Panc1 (cell line): ENCODE measurements at regions not wholly inside any gene's neighbourhood (a gene's known extent, or its start where the extent isn't known, plus 50 kb on each side); places are given as distances from the start of the nearest gene placed in this dataset.

Experiments used
- ATAC-seq: fragments of 200-7000 bp; cut with Tn5 transposase; 2 replicates; pipeline ENCODE4 v1.9.1; 2020; ENCODE audit warnings: mild to moderate bottlenecking, moderate library complexity
- BruUV-seq: library from RNA; stranded (reverse); fragments of 400-500 nt; replicated peaks from 2 replicates; lab custom pipeline; 2021; lab: Mats Ljungman, UMichigan
- CTCF ChIA-PET: fragments of 300-600 bp; sonication (Branson Sonifier 250); formaldehyde crosslinking; loops from one replicate; lab custom pipeline; 2022; ENCODE audit warnings: antibody characterized with exemption; lab: Charles Lee
- POLR2A ChIA-PET: fragments of 300-600 bp; sonication (Branson Sonifier 250); formaldehyde crosslinking; loops from one replicate; lab custom pipeline; 2022; ENCODE audit warnings: antibody characterized with exemption; lab: Charles Lee
- DNase-seq: peaks from one replicate; pipeline ENCODE4 v3.0.0-alpha.2; 2010; ENCODE audit warnings: low read depth, low spot score
- H3K27ac ChIP-seq: 2 replicates; pipeline ENCODE4 v1.5.1; 2011; ENCODE audit warnings: mild to moderate bottlenecking, low read length, inconsistent platforms
- H3K27me3 ChIP-seq: fragments of 200-500 bp; sonication (Bioruptor generic); 2 replicates; pipeline ENCODE4 v1.6.0; 2014; ENCODE audit warnings: low read length, inconsistent platforms; ENCODE audit not compliant: control insufficient read depth, insufficient read depth
- H3K36me3 ChIP-seq: fragments of 200-500 bp; sonication (Bioruptor generic); 2 replicates; pipeline ENCODE4 v1.5.1; 2014; ENCODE audit warnings: inconsistent platforms, mild to moderate bottlenecking, low read length, moderate library complexity; ENCODE audit not compliant: control insufficient read depth, insufficient read depth
- H3K4me1 ChIP-seq: 2 replicates; pipeline ENCODE4 v1.5.1; 2011; ENCODE audit warnings: inconsistent platforms, mild to moderate bottlenecking, low read length, moderate library complexity; ENCODE audit not compliant: control insufficient read depth, insufficient read depth
- H3K4me3 ChIP-seq, 2 experiments: 2 replicates each; pipeline ENCODE4 v1.5.1; 2011 to 2012; ENCODE audit warnings: low read depth in 2 of 2, low read length in 2 of 2, mild to moderate bottlenecking in 2 of 2, inconsistent platforms in 1 of 2, moderate library complexity in 1 of 2
- H3K9me3 ChIP-seq: fragments of 200-500 bp; sonication (Bioruptor generic); 2 replicates; pipeline ENCODE4 v1.5.1; 2014; ENCODE audit warnings: low read depth, mild to moderate bottlenecking, inconsistent platforms, low read length, moderate library complexity; ENCODE audit not compliant: control insufficient read depth, insufficient read depth
- CTCF ChIP-seq: fragments of 450-650 bp; IDR thresholded peaks from 2 replicates; pipeline ENCODE4 v1.5.1; 2017; ENCODE audit warnings: mild to moderate bottlenecking
- POLR2AphosphoS5 ChIP-seq: IDR thresholded peaks from 2 replicates; pipeline ENCODE4 v1.6.1; 2012; ENCODE audit warnings: mild to moderate bottlenecking, low read depth, low read length, moderate library complexity
- SIN3A ChIP-seq: IDR thresholded peaks from 2 replicates; pipeline ENCODE4 v1.6.1; 2012; ENCODE audit warnings: low read depth, mild to moderate bottlenecking, low read length, moderate library complexity, borderline replicate concordance; ENCODE audit not compliant: insufficient read depth
- TCF7L2 ChIP-seq: IDR thresholded peaks from 2 replicates; pipeline ENCODE4 v1.6.1; 2011; ENCODE audit warnings: mild to moderate bottlenecking, low read depth, low read length, inconsistent platforms
- in situ Hi-C: cut with HindIII; loops from 2 replicates; pipeline ENCODE4 v1.10.0; 2016; ENCODE audit warnings: low sequenced_read_pairs, low pct_unique_long_range_greater_than_20kb
- intact Hi-C: fragments of 100-400 bp; cut with micrococcal nuclease; formaldehyde crosslinking; loops from one replicate; pipeline ENCODE4 v1.10.0; 2022; ENCODE audit not compliant: unreplicated experiment
- TF ChIP-seq, protein P1 (sequence below), 2 experiments: IDR thresholded peaks; 2 replicates each; pipeline ENCODE4 v1.6.1; 2011 to 2012; ENCODE audit warnings: low read depth in 2 of 2, control low read depth in 1 of 2, low read length in 1 of 2, mild to moderate bottlenecking in 1 of 2, moderate library complexity in 1 of 2; ENCODE audit not compliant: insufficient read depth in 1 of 2

DNA sequence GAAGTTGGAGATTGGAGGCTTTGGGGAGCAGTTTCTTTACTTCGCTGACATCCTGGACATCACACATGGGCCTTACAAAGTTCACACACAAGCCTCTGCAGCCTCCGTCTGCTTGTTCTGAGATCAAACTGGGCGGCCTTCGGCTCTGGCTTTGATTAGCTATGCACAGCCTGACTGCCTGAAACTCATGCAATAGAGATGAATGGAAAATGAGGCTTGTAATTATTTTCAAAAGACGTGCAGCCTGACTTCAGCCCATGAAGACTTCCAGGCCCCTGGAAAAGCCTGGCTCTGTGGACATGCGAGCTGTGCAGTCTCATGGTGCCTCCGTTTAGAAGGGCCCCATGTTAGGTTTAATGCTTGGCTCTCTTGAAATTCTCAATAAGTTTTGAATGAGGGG lies 480.5 kb upstream of the SULF2 start:
- ChIA-PET CTCF (no interaction called here), POLR2A (no interaction called here)
- TF ChIP-seq SIN3A (no peak), CTCF (no peak), POLR2AphosphoS5 (no peak), TCF7L2 (no peak)
- TF ChIP-seq, protein P1, sequence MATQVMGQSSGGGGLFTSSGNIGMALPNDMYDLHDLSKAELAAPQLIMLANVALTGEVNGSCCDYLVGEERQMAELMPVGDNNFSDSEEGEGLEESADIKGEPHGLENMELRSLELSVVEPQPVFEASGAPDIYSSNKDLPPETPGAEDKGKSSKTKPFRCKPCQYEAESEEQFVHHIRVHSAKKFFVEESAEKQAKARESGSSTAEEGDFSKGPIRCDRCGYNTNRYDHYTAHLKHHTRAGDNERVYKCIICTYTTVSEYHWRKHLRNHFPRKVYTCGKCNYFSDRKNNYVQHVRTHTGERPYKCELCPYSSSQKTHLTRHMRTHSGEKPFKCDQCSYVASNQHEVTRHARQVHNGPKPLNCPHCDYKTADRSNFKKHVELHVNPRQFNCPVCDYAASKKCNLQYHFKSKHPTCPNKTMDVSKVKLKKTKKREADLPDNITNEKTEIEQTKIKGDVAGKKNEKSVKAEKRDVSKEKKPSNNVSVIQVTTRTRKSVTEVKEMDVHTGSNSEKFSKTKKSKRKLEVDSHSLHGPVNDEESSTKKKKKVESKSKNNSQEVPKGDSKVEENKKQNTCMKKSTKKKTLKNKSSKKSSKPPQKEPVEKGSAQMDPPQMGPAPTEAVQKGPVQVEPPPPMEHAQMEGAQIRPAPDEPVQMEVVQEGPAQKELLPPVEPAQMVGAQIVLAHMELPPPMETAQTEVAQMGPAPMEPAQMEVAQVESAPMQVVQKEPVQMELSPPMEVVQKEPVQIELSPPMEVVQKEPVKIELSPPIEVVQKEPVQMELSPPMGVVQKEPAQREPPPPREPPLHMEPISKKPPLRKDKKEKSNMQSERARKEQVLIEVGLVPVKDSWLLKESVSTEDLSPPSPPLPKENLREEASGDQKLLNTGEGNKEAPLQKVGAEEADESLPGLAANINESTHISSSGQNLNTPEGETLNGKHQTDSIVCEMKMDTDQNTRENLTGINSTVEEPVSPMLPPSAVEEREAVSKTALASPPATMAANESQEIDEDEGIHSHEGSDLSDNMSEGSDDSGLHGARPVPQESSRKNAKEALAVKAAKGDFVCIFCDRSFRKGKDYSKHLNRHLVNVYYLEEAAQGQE (IDR thresholded peaks at IDR 0.05; ENCODE audit: insufficient read depth in 1 of 2, low read depth in 2 of 2, low read length in 1 of 2), result no peak
- Histone ChIP-seq H3K36me3 (no peaks in the 10 kb centered on the region), H3K4me1 (no peaks in the 10 kb centered on the region), H3K27me3 (0 out of 2 replicates have a peak, but pooled peaks cover 5% of the 10 kb centered on the region), H3K9me3 (no peaks in the 10 kb centered on the region), H3K4me3 (no peak overlapping the region), H3K27ac (no peak overlapping the region)
- intact Hi-C loops (no loop called here), in situ Hi-C loops (no loop called here)
- no peak for ATAC-seq
- BruUV-seq, result no TSS peak
- no peak for DNase-seq

GRCh38 chr20:48262955-48263354 lies 477.7 kb upstream of the SULF2 start:
- intact Hi-C loops (no loop called here), in situ Hi-C loops (no loop called here)
- CTCF ChIA-PET, result no interaction called here
- Histone ChIP-seq H3K27me3 (0 out of 2 replicates have a peak, but pooled peaks cover 5% of the 10 kb centered on the region), H3K4me1 (no peaks in the 10 kb centered on the region), H3K4me3 (no peak overlapping the region), H3K9me3 (no peaks in the 10 kb centered on the region), H3K36me3 (no peaks in the 10 kb centered on the region), H3K27ac (no peak overlapping the region)
- POLR2A ChIA-PET, result no interaction called here
- DNase-seq, result no peak
- no peak for ATAC-seq
- BruUV-seq, result no TSS peak
- TF ChIP-seq CTCF (no peak), POLR2AphosphoS5 (no peak), TCF7L2 (no peak), SIN3A (no peak)
- TF ChIP-seq, protein P1 (IDR thresholded peaks at IDR 0.05; ENCODE audit: insufficient read depth in 1 of 2, low read depth in 2 of 2, low read length in 1 of 2), result no peak
